H1 (cell line): ENCODE measurements at regions not wholly inside any gene's neighbourhood (a gene's known extent, or its start where the extent isn't known, plus 50 kb on each side); places are given as distances from the start of the nearest gene placed in this dataset.

Experiments
- CTCF ChIA-PET: fragments of 300-600 bp; sonication (Branson Sonifier 250); formaldehyde crosslinking; loops from one replicate; lab custom pipeline; 2021; ENCODE audit not compliant: partially characterized antibody; lab: Charles Lee
- POLR2A ChIA-PET: fragments of 300-600 bp; sonication (Branson Sonifier 250); formaldehyde crosslinking; loops from one replicate; lab custom pipeline; 2021; ENCODE audit warnings: inconsistent platforms; ENCODE audit not compliant: partially characterized antibody; lab: Charles Lee
- DNase-seq, 2 experiments: peaks; one replicate each; pipeline versions ENCODE4 v3.0.0 to v3.0.0-alpha.2; 2010 to 2022; ENCODE audit warnings: low spot score in 2 of 2, low read depth in 1 of 2, mixed read lengths in 1 of 2
- FAIRE-seq: peaks from 2 replicates; lab custom pipeline; 2011; peaks lifted over from hg19 to GRCh38; lab: Jason Lieb, UNC
- H2AFZ ChIP-seq: 2 replicates; pipeline ENCODE4 v1.8.1; 2012; ENCODE audit warnings: low read length, inconsistent platforms
- H2AK5ac ChIP-seq: 2 replicates; pipeline ENCODE4 v1.6.1; 2013; ENCODE audit warnings: low read depth, low read length
- H2BK120ac ChIP-seq: replicated peaks from 2 replicates; pipeline ENCODE3; 2013; ENCODE audit warnings: low read depth, low read length, inconsistent platforms
- H2BK12ac ChIP-seq: 2 replicates; pipeline ENCODE4 v1.6.1; 2013; ENCODE audit warnings: low read depth, low read length
- H2BK15ac ChIP-seq: 2 replicates; pipeline ENCODE4 v1.6.1; 2013; ENCODE audit warnings: low read length
- H2BK20ac ChIP-seq: 2 replicates; pipeline ENCODE4 v1.6.1; 2013; ENCODE audit warnings: low read length
- H2BK5ac ChIP-seq: 2 replicates; pipeline ENCODE4 v1.6.1; 2013; ENCODE audit warnings: low read depth, low read length
- H3K14ac ChIP-seq: 2 replicates; pipeline ENCODE4 v1.6.1; 2013; ENCODE audit warnings: inconsistent platforms; ENCODE audit not compliant: insufficient read length
- H3K18ac ChIP-seq: 2 replicates; pipeline ENCODE4 v1.6.1; 2013; ENCODE audit warnings: low read length; ENCODE audit errors: extremely low read depth
- H3K23ac ChIP-seq: 2 replicates; pipeline ENCODE4 v1.6.1; 2013; ENCODE audit warnings: inconsistent platforms; ENCODE audit not compliant: insufficient read length
- H3K23me2 ChIP-seq: 2 replicates; pipeline ENCODE4 v1.6.1; 2013; ENCODE audit warnings: low read depth, low read length
- H3K27ac ChIP-seq: 2 replicates; pipeline ENCODE4 v1.6.1; 2011; ENCODE audit warnings: low read depth, low read length, inconsistent platforms
- H3K27me3 ChIP-seq, 4 experiments: replicated peaks in 1 of 4; 1 replicate in 1 of 4; 2 replicates in 3 of 4; pipeline versions ENCODE4 v1.6.1 to v1.8.1; 2011 to 2013; ENCODE audit warnings: low read length in 3 of 4, mild to moderate bottlenecking in 3 of 4, inconsistent platforms in 2 of 4, mixed read lengths in 2 of 4, moderate library complexity in 1 of 4; ENCODE audit not compliant: control insufficient read depth in 3 of 4, insufficient read depth in 3 of 4; ENCODE audit errors: extremely low read depth in 1 of 4
- H3K36me3 ChIP-seq, 4 experiments: 2 replicates each; pipeline versions ENCODE4 v1.6.1 to v1.8.1; 2011 to 2013; ENCODE audit warnings: mild to moderate bottlenecking in 4 of 4, low read length in 3 of 4, moderate library complexity in 2 of 4, control low read depth in 1 of 4, inconsistent platforms in 1 of 4; ENCODE audit not compliant: insufficient read depth in 4 of 4, control insufficient read depth in 2 of 4
- H3K4ac ChIP-seq: replicated peaks from 2 replicates; pipeline ENCODE3; 2013; ENCODE audit warnings: low read length, low read depth, mixed read lengths, inconsistent platforms; ENCODE audit not compliant: insufficient read length
- H3K4me1 ChIP-seq, 4 experiments: replicated peaks in 1 of 4; 1 replicate in 1 of 4; 2 replicates in 3 of 4; pipeline versions ENCODE4 v1.6.1 to v1.8.1; 2011 to 2013; ENCODE audit warnings: low read length in 3 of 4, inconsistent platforms in 2 of 4, mixed read lengths in 1 of 4; ENCODE audit not compliant: insufficient read depth in 4 of 4, control insufficient read depth in 3 of 4
- H3K4me2 ChIP-seq, 2 experiments: 2 replicates each; pipeline versions ENCODE4 v1.6.1 to v1.8.1; 2011 to 2013; ENCODE audit warnings: low read depth in 2 of 2, low read length in 2 of 2, control low read depth in 1 of 2, inconsistent platforms in 1 of 2, mild to moderate bottlenecking in 1 of 2; ENCODE audit not compliant: insufficient read depth in 1 of 2
- H3K4me3 ChIP-seq, 4 experiments: fragments of 200-600, 300-600 bp in 1 of 4; sonication (generic), shearing (Covaris generic), sonication (Bioruptor Twin) in 1 of 4; 2 replicates each; pipeline versions ENCODE4 v1.5.1 to v1.8.1; 2011 to 2016; ENCODE audit warnings: low read length in 4 of 4, low read depth in 3 of 4, control low read depth in 2 of 4, inconsistent platforms in 2 of 4, mild to moderate bottlenecking in 2 of 4, mixed read lengths in 1 of 4, moderate library complexity in 1 of 4; ENCODE audit not compliant: insufficient read depth in 2 of 4; ENCODE audit errors: extremely low read depth in 1 of 4
- H3K56ac ChIP-seq: replicated peaks from 2 replicates; pipeline ENCODE3; 2013; ENCODE audit warnings: low read depth, mild to moderate bottlenecking, mixed read lengths, low read length, inconsistent platforms; ENCODE audit not compliant: insufficient read length
- H3K79me1 ChIP-seq: 2 replicates; pipeline ENCODE4 v1.6.1; 2013; ENCODE audit warnings: low read depth, low read length, control low read depth
- H3K79me2 ChIP-seq, 2 experiments: 2 replicates each; pipeline versions ENCODE4 v1.6.1 to v1.8.1; 2012 to 2013; ENCODE audit warnings: low read length in 2 of 2, mild to moderate bottlenecking in 2 of 2, inconsistent platforms in 1 of 2; ENCODE audit not compliant: insufficient read depth in 2 of 2, control insufficient read depth in 1 of 2
- H3K9ac ChIP-seq, 4 experiments: replicated peaks in 1 of 4; 1 replicate in 1 of 4; 2 replicates in 3 of 4; pipeline versions ENCODE4 v1.6.1 to v1.8.1; 2011 to 2013; ENCODE audit warnings: low read depth in 3 of 4, low read length in 3 of 4, control low read depth in 2 of 4, mild to moderate bottlenecking in 2 of 4, moderate library complexity in 2 of 4, inconsistent platforms in 1 of 4; ENCODE audit errors: extremely low read depth in 1 of 4
- H3K9me3 ChIP-seq, 2 experiments: 2 replicates each; pipeline versions ENCODE4 v1.6.1 to v1.8.1; 2012 to 2013; ENCODE audit warnings: mild to moderate bottlenecking in 2 of 2, moderate library complexity in 2 of 2, control low read depth in 1 of 2, inconsistent platforms in 1 of 2, low read depth in 1 of 2, low read length in 1 of 2, mixed read lengths in 1 of 2; ENCODE audit not compliant: insufficient read depth in 2 of 2
- H4K20me1 ChIP-seq, 2 experiments: replicated peaks in 1 of 2; 2 replicates each; pipeline versions ENCODE3 to v1.8.1; 2011 to 2013; ENCODE audit warnings: inconsistent platforms in 2 of 2, low read length in 2 of 2, mild to moderate bottlenecking in 1 of 2; ENCODE audit not compliant: insufficient read depth in 2 of 2, control insufficient read depth in 1 of 2
- H4K5ac ChIP-seq: 2 replicates; pipeline ENCODE4 v1.6.1; 2013; ENCODE audit warnings: low read length, low read depth, mixed read lengths, inconsistent platforms; ENCODE audit not compliant: insufficient read length
- H4K8ac ChIP-seq: 2 replicates; pipeline ENCODE4 v1.8.0; 2013; ENCODE audit warnings: mild to moderate bottlenecking, moderate library complexity, low read length, inconsistent platforms; ENCODE audit not compliant: insufficient read depth; ENCODE audit errors: extremely low read depth
- H4K91ac ChIP-seq: replicated peaks from 2 replicates; pipeline ENCODE3; 2013; ENCODE audit warnings: low read length, mixed read lengths, inconsistent platforms; ENCODE audit not compliant: insufficient read length
- BCL11A ChIP-seq, 2 experiments: IDR thresholded peaks; one replicate each; pipeline ENCODE4 v1.6.1; 2011; ENCODE audit warnings: low read depth in 2 of 2, low read length in 2 of 2, mild to moderate bottlenecking in 2 of 2
- CBX8 ChIP-seq: fragments of 300-800, 300-1000 bp; sonication (generic); IDR thresholded peaks from 2 replicates; pipeline ENCODE4 v1.7.1; 2016; ENCODE audit warnings: low read depth, low read length, borderline replicate concordance
- CTBP2 ChIP-seq: IDR thresholded peaks from 2 replicates; pipeline ENCODE4 v1.7.0; 2011; ENCODE audit warnings: borderline replicate concordance, mild to moderate bottlenecking, moderate library complexity, mixed read lengths, low read length; ENCODE audit not compliant: insufficient read depth, insufficient read length
- EGR1 ChIP-seq: IDR thresholded peaks from 2 replicates; pipeline ENCODE4 v1.6.1; 2011; ENCODE audit warnings: low read depth, low read length, borderline replicate concordance
- EZH2 ChIP-seq: fragments of 200-600 bp; sonication (generic); IDR thresholded peaks from 2 replicates; pipeline ENCODE4 v1.7.1; 2012; ENCODE audit warnings: low read depth, mild to moderate bottlenecking, moderate library complexity, low read length, inconsistent platforms; ENCODE audit not compliant: severe bottlenecking
- FOSL1 ChIP-seq: IDR thresholded peaks from 2 replicates; pipeline ENCODE4 v1.6.1; 2011; ENCODE audit warnings: mild to moderate bottlenecking, low read depth, low read length, moderate library complexity; ENCODE audit not compliant: insufficient read depth
- JUN ChIP-seq: IDR thresholded peaks from 2 replicates; pipeline ENCODE4 v1.6.1; 2011; ENCODE audit warnings: low read depth, mild to moderate bottlenecking, improper control_type of control experiment, low read length
- JUND ChIP-seq: IDR thresholded peaks from 2 replicates; pipeline ENCODE4 v1.6.1; 2011; ENCODE audit warnings: mild to moderate bottlenecking, improper control_type of control experiment, low read length
- KDM1A ChIP-seq: fragments of 200-600, 300-600 bp; sonication (generic); IDR thresholded peaks from 2 replicates; pipeline ENCODE4 v1.7.1; 2016; ENCODE audit warnings: mild to moderate bottlenecking, low read length, borderline replicate concordance
- NRF1 ChIP-seq: IDR thresholded peaks from 2 replicates; pipeline ENCODE4 v1.6.1; 2011; ENCODE audit warnings: mild to moderate bottlenecking, low read depth, low read length, improper control_type of control experiment
- SIRT6 ChIP-seq: IDR thresholded peaks from one replicate; pipeline ENCODE4 v1.7.1; 2012; ENCODE audit warnings: low read length, inconsistent platforms
- SUZ12 ChIP-seq: fragments of 200-600 bp; sonication (generic); IDR thresholded peaks from 2 replicates; pipeline ENCODE4 v1.6.1; 2012; ENCODE audit warnings: mild to moderate bottlenecking, inconsistent platforms, low read length, moderate library complexity, mixed read lengths
- TCF12 ChIP-seq: IDR thresholded peaks from 2 replicates; pipeline ENCODE4 v1.6.1; 2011; ENCODE audit warnings: low read depth, mild to moderate bottlenecking, low read length
- whole genome bisulfite sequencing, 2 experiments: shearing (Covaris generic) in 1 of 2; methylation state at CpG; one replicate each; pipeline versions ENCODE4 v1.1.6 to v1.1.7; 2013 to 2015; ENCODE audit warnings: low lambda C conversion rate in 2 of 2, mixed read lengths in 2 of 2, inconsistent platforms in 1 of 2, low coverage in 1 of 2, missing lambda C conversion rate in 1 of 2; ENCODE audit not compliant: insufficient replicate concordance in 2 of 2, insufficient coverage in 1 of 2, insufficient read length in 1 of 2; ENCODE audit errors: extremely low coverage in 1 of 2, missing lambda C conversion rate in 1 of 2; 5-methylcytosine and 5-hydroxymethylcytosine counted together
- TF ChIP-seq, protein P1 (sequence below): IDR thresholded peaks from 2 replicates; pipeline ENCODE4 v1.6.1; 2011; ENCODE audit warnings: low read length, improper control_type of control experiment

DNA sequence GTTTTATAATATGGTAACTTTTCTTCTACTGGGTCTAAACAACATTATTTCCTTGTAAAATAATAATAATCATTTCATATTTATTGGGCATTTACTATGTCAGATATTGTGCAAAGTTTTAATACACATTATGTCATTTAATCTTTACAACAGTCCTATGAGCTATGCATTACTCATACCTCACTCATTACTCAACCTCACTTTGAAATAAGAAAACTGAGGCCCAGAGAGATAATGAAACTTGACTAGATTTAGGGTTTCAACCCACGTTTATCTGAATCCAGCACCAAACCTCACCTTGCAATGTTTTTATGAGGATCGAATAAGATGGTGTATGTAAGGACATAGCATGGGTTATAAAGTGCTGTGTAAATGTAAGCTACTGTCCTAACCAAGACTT lies 153.2 kb upstream of the SLC13A1 start:
- no peaks in the 10 kb centered on the region for H3K36me3 ChIP-seq
- no peaks in the 10 kb centered on the region for H3K9me3 ChIP-seq
- no peak overlapping the region for H2BK12ac ChIP-seq
- no peaks in the 10 kb centered on the region for H3K79me2 ChIP-seq
- H3K4ac ChIP-seq = no peak overlapping the region
- no peak overlapping the region for H3K56ac ChIP-seq
- H3K9ac ChIP-seq = no peak overlapping the region
- H2BK20ac ChIP-seq = no peak overlapping the region
- peaks cover 0 to 1% (median 0%) of the 10 kb centered on the region in 4 experiments; a peak in 1 of 7 replicates for H3K27me3 ChIP-seq
- no peak overlapping the region for H2BK15ac ChIP-seq
- H3K14ac ChIP-seq = no peak overlapping the region
- no peak overlapping the region for H4K91ac ChIP-seq
- no peak overlapping the region for H2AFZ ChIP-seq
- H3K23me2 ChIP-seq = no peaks in the 10 kb centered on the region
- H3K79me1 ChIP-seq = no peaks in the 10 kb centered on the region
- FAIRE-seq (no peak), DNase-seq (no peak)
- no peak overlapping the region for H2AK5ac ChIP-seq
- H4K5ac ChIP-seq = no peak overlapping the region
- H3K27ac ChIP-seq = no peak overlapping the region
- H4K8ac ChIP-seq = no peak overlapping the region
- CTCF ChIA-PET = interaction anchor here (1.3 to 4.7 kb wide), 3 partner anchors 14 to 142 kb away, joined by 4 to 37 read pairs (median 18); no protein-coding TSS in a partner anchor
- no peak overlapping the region for H2BK5ac ChIP-seq
- H3K4me3 ChIP-seq = no peak overlapping the region
- peaks cover 0 to 5% (median 2%) of the 10 kb centered on the region in 4 experiments; a peak in 3 of 7 replicates for H3K4me1 ChIP-seq
- H3K23ac ChIP-seq = no peak overlapping the region
- no peaks in the 10 kb centered on the region for H4K20me1 ChIP-seq
- 87% methylated on average over 2 of the region's 2 CpGs; no CpG with 5 or more reads in 1 of the 2 experiments for WGBS, 2 experiments
- no peak overlapping the region for H2BK120ac ChIP-seq
- H3K4me2 ChIP-seq = no peak overlapping the region
- no peak overlapping the region for H3K18ac ChIP-seq
- POLR2A ChIA-PET = no interaction called here
- TF ChIP-seq EZH2 (no peak), JUN (no peak), SUZ12 (no peak), KDM1A (no peak), BCL11A (IDR thresholded peaks at IDR 0.05; ENCODE audit: low read depth in 2 of 2, low read length in 2 of 2) (no peak), JUND (no peak), TCF12 (no peak), FOSL1 (no peak), NRF1 (no peak), EGR1 (no peak), CBX8 (no peak), CTBP2 (no peak), SIRT6 (no peak)
- TF ChIP-seq, protein P1, sequence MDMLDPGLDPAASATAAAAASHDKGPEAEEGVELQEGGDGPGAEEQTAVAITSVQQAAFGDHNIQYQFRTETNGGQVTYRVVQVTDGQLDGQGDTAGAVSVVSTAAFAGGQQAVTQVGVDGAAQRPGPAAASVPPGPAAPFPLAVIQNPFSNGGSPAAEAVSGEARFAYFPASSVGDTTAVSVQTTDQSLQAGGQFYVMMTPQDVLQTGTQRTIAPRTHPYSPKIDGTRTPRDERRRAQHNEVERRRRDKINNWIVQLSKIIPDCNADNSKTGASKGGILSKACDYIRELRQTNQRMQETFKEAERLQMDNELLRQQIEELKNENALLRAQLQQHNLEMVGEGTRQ = no peak
